ENCODE measurements at regions not wholly inside any gene's neighbourhood (a gene's known extent, or its start where the extent isn't known, plus 50 kb on each side); places are given as distances from the start of the nearest gene placed in this dataset.

DNA sequence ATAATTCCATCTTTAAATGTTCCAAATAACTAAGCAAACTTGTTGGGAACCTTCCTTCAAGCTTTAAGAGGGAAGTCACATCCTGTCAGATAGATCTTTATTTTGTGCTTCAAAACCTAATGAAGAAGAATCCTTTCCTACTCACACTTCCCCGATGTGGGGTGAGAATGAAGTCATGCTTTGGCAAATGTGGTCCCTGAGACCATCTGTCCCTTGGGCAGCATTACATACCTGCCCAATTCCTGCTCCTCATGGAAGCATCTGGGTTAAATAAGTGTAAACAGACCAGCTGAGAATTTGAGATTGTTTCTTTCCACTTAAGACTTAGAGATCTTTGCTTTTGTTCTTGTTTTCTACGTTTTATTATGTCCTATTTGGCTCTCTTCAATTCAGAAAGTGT is 606.0 kb upstream of the TMEM132C start:
- intact Hi-C loops (cut with micrococcal nuclease) = no loop called here
- DNase-seq (no peak), ATAC-seq (no peak)
- H3K4me3 ChIP-seq (ENCODE audit: low read length) = no peak overlapping the region
- H3F3A ChIP-seq (ENCODE audit: low read length, unreplicated experiment) = no peaks in the 10 kb centered on the region
- peaks cover 58% of the 10 kb centered on the region for H3K27me3 ChIP-seq (ENCODE audit: low read length)
- no peak overlapping the region for H2AFZ ChIP-seq (ENCODE audit: low read length)
- CTCF ChIA-PET = no interaction called here
- no peak overlapping the region for H3K9ac ChIP-seq (ENCODE audit: low read length)
- no peaks in the 10 kb centered on the region for H4K20me1 ChIP-seq (ENCODE audit: low read length)
- H3K4me1 ChIP-seq (ENCODE audit: insufficient read depth, low read length) = 0 out of 2 replicates have a peak, but pooled peaks cover 3% of the 10 kb centered on the region
- BruUV-seq (replicated peaks) = no TSS peak
- TF ChIP-seq, protein P1, sequence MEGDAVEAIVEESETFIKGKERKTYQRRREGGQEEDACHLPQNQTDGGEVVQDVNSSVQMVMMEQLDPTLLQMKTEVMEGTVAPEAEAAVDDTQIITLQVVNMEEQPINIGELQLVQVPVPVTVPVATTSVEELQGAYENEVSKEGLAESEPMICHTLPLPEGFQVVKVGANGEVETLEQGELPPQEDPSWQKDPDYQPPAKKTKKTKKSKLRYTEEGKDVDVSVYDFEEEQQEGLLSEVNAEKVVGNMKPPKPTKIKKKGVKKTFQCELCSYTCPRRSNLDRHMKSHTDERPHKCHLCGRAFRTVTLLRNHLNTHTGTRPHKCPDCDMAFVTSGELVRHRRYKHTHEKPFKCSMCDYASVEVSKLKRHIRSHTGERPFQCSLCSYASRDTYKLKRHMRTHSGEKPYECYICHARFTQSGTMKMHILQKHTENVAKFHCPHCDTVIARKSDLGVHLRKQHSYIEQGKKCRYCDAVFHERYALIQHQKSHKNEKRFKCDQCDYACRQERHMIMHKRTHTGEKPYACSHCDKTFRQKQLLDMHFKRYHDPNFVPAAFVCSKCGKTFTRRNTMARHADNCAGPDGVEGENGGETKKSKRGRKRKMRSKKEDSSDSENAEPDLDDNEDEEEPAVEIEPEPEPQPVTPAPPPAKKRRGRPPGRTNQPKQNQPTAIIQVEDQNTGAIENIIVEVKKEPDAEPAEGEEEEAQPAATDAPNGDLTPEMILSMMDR (conservative IDR thresholded peaks at IDR 0.05; ENCODE audit: low read depth, low read length) = no peak
- TF ChIP-seq EZH2phosphoT487 (IDR thresholded peaks at IDR 0.05; ENCODE audit: borderline replicate concordance, low read length) (no peak), EZH2 (IDR thresholded peaks at IDR 0.05; ENCODE audit: low read length, unreplicated experiment) (no peak)
- no peaks in the 10 kb centered on the region for H3K9me2 ChIP-seq (replicated peaks; ENCODE audit: low read length)
- no peaks in the 10 kb centered on the region for H3K9me3 ChIP-seq (ENCODE audit: low read length)
- no peaks in the 10 kb centered on the region for H3K36me3 ChIP-seq (ENCODE audit: low read depth, low read length)
- no peak overlapping the region for H3K4me2 ChIP-seq (ENCODE audit: low read length)
- no peaks in the 10 kb centered on the region for H3K79me2 ChIP-seq (ENCODE audit: low read length)
- POLR2A ChIA-PET (ENCODE audit: unreplicated experiment) = no interaction called here
- no peak overlapping the region for H3K27ac ChIP-seq (ENCODE audit: low read length)

DNA sequence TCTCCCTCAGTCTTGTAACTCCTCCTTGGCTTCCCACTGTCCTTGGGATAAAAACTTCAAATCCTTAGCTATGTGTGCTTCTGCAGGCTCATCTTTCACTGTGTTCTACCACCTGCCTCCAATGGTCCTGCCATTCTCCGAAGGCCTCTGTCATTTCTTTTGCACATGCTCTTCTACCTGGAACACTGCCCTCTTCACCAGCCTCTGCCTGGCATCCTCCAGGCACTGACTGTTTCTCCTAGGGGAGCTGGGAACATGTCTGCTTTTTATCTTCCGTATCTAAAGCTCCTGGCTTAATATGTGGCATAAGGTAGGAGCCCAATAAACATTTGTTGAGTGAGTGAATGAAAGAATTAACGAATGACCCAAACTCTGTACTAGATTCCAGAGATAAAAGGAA is 603.3 kb upstream of the TMEM132C start:
- ChIA-PET CTCF (no interaction called here), POLR2A (ENCODE audit: unreplicated experiment) (no interaction called here)

DNA sequence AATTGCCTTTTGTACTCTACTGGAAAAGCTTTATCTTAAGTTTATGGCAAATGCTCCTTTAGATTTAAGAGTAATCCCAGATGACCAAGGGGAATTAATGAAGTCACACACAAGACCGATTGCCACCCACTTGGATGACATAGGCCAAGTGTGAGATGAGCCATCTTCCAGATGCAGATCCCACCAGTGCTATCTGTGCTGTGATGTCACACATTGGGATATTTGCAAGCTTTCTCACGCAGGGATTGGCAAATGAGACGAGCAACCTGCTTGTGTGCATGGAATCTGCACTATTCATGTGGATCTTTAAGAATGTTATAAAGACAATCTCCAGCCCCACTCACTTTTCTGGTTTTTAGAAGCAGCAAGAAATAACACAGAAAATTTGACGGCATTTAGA is 602.1 kb upstream of the TMEM132C start:
- BruUV-seq (replicated peaks) = no TSS peak
- DNase-seq (no peak), ATAC-seq (no peak)
- H3K9me3 ChIP-seq (ENCODE audit: low read length) = no peaks in the 10 kb centered on the region
- no peak overlapping the region for H2AFZ ChIP-seq (ENCODE audit: low read length)
- H4K20me1 ChIP-seq (ENCODE audit: low read length) = no peaks in the 10 kb centered on the region
- H3K27me3 ChIP-seq (ENCODE audit: low read length) = peaks cover 61% of the 10 kb centered on the region
- TF ChIP-seq, protein P1 (conservative IDR thresholded peaks at IDR 0.05; ENCODE audit: low read depth, low read length) = no peak
- TF ChIP-seq EZH2phosphoT487 (IDR thresholded peaks at IDR 0.05; ENCODE audit: borderline replicate concordance, low read length) = no peak
- TF ChIP-seq EZH2 (IDR thresholded peaks at IDR 0.05; ENCODE audit: low read length, unreplicated experiment) = no peak
- H3K4me1 ChIP-seq (ENCODE audit: insufficient read depth, low read length) = no peaks in the 10 kb centered on the region
- H3K4me2 ChIP-seq (ENCODE audit: low read length) = no peak overlapping the region
- no peaks in the 10 kb centered on the region for H3F3A ChIP-seq (ENCODE audit: low read length, unreplicated experiment)
- CTCF ChIA-PET = interaction anchor here (0.9 kb wide), 1 partner anchor 12 kb away, joined by 3 read pairs; no protein-coding TSS in a partner anchor
- H3K9ac ChIP-seq (ENCODE audit: low read length) = no peak overlapping the region
- POLR2A ChIA-PET (ENCODE audit: unreplicated experiment) = interaction anchor here (0.6 kb wide), 1 partner anchor 35 kb away, joined by 3 read pairs; no protein-coding TSS in a partner anchor
- no peak overlapping the region for H3K27ac ChIP-seq (ENCODE audit: low read length)
- intact Hi-C loops (cut with micrococcal nuclease) = no loop called here
- H3K9me2 ChIP-seq (replicated peaks; ENCODE audit: low read length) = no peaks in the 10 kb centered on the region
- no peaks in the 10 kb centered on the region for H3K36me3 ChIP-seq (ENCODE audit: low read depth, low read length)
- no peak overlapping the region for H3K4me3 ChIP-seq (ENCODE audit: low read length)
- H3K79me2 ChIP-seq (ENCODE audit: low read length) = no peaks in the 10 kb centered on the region

More for the DNA sequence above, 603.3 kb upstream of the TMEM132C start:
- Histone ChIP-seq H3F3A (ENCODE audit: low read length, unreplicated experiment) (no peaks in the 10 kb centered on the region), H3K9me3 (ENCODE audit: low read length) (no peaks in the 10 kb centered on the region), H3K79me2 (ENCODE audit: low read length) (no peaks in the 10 kb centered on the region), H3K27ac (ENCODE audit: low read length) (no peak overlapping the region), H2AFZ (ENCODE audit: low read length) (no peak overlapping the region), H3K4me3 (ENCODE audit: low read length) (no peak overlapping the region), H4K20me1 (ENCODE audit: low read length) (no peaks in the 10 kb centered on the region), H3K9me2 (replicated peaks; ENCODE audit: low read length) (no peaks in the 10 kb centered on the region), H3K4me1 (ENCODE audit: insufficient read depth, low read length) (no peaks in the 10 kb centered on the region), H3K36me3 (ENCODE audit: low read depth, low read length) (no peaks in the 10 kb centered on the region), H3K27me3 (ENCODE audit: low read length) (peaks cover 65% of the 10 kb centered on the region), H3K9ac (ENCODE audit: low read length) (no peak overlapping the region), H3K4me2 (ENCODE audit: low read length) (no peak overlapping the region)
- intact Hi-C loops (cut with micrococcal nuclease) = no loop called here
- no peak for ATAC-seq
- no TSS peak for BruUV-seq (replicated peaks)
- DNase-seq = no peak
- TF ChIP-seq EZH2 (IDR thresholded peaks at IDR 0.05; ENCODE audit: low read length, unreplicated experiment) (no peak), EZH2phosphoT487 (IDR thresholded peaks at IDR 0.05; ENCODE audit: borderline replicate concordance, low read length) (no peak)
- TF ChIP-seq, protein P1 (conservative IDR thresholded peaks at IDR 0.05; ENCODE audit: low read depth, low read length) = no peak

Data from PC-3 (cell line).